ENCODE measurements at regions not wholly inside any gene's neighbourhood (a gene's known extent, or its start where the extent isn't known, plus 50 kb on each side); places are given as distances from the start of the nearest gene placed in this dataset.
A peak's percentile ranks its signal among the peaks of the same experiment; 100 is the strongest.

DNA sequence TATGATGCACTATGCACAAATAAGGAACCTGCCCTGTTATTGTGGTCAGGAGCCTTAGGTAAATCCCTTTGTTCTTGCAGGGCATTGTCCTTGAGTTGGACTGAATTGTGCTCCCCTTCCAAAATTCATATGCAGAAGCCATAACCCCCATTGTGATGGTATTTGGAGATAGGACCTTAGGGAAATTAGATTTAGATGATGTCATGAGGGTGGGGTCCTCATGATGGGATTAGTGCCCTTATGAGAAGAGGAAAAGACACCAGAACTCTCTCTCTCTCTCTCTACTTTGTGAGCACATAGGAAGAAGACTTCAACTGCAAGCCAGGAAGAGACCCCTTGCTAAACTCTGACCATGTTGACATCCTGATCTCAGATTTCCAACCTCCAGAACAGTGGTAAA lies 268.0 kb downstream of the LRFN2 start:
- Histone ChIP-seq H3K27me3 (ENCODE audit: control insufficient read depth in 1 of 2, insufficient read depth in 2 of 2, low read length in 2 of 2) (peaks cover 0 to 7% of the 10 kb centered on the region in 2 donors), H3K9me3 (ENCODE audit: control insufficient read depth in 2 of 2, insufficient read depth in 1 of 2, low read depth in 1 of 2, low read length in 1 of 2) (peaks cover 0 to 4% of the 10 kb centered on the region in 2 donors), H3K27ac (ENCODE audit: low read depth in 2 of 2, low read length in 1 of 2) (no peak overlapping the region), H3K4me3 (ENCODE audit: low read depth in 1 of 2, low read length in 2 of 2) (no peak overlapping the region), H3K4me1 (ENCODE audit: control insufficient read depth in 2 of 2, insufficient read depth in 2 of 2, low read length in 1 of 2) (no peaks in the 10 kb centered on the region), H3K36me3 (ENCODE audit: control insufficient read depth in 2 of 2, insufficient read depth in 2 of 2, low read length in 1 of 2) (no peaks in the 10 kb centered on the region)

DNA sequence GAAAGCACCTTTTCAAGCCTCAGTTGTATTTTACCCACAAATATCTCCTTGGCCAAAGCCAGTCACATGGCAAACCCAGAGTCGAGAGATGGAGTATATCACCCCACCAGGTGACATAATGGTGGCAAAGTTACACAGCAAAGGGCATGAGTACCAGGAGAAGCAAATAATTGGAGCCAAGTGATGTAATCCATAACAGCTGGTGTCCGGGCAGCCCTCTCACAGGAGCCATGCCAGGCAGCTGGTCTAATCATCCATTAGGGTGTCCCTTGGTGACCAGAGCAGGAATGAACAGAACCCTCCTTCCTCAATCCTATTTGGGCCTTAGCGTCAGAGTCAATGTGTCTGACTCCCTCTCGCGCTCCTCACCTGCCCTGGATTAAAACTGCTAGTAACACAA lies 272.1 kb downstream of the LRFN2 start:
- no peak overlapping the region for H3K27ac ChIP-seq (ENCODE audit: low read depth in 2 of 2, low read length in 1 of 2)
- H3K4me3 ChIP-seq (ENCODE audit: low read depth in 1 of 2, low read length in 2 of 2) = no peak overlapping the region
- peaks cover 0 to 7% of the 10 kb centered on the region in 2 donors for H3K27me3 ChIP-seq (ENCODE audit: control insufficient read depth in 1 of 2, insufficient read depth in 2 of 2, low read length in 2 of 2)
- H3K36me3 ChIP-seq (ENCODE audit: control insufficient read depth in 2 of 2, insufficient read depth in 2 of 2, low read length in 1 of 2) = no peaks in the 10 kb centered on the region
- WGBS, 2 donors = 90 to 92% methylated on average over 5 of the region's 5 CpGs
- peaks cover 0 to 4% of the 10 kb centered on the region in 2 donors for H3K9me3 ChIP-seq (ENCODE audit: control insufficient read depth in 2 of 2, insufficient read depth in 1 of 2, low read depth in 1 of 2, low read length in 1 of 2)
- H3K4me1 ChIP-seq (ENCODE audit: control insufficient read depth in 2 of 2, insufficient read depth in 2 of 2, low read length in 1 of 2) = peaks cover 0 to 2% of the 10 kb centered on the region in 2 donors

DNA sequence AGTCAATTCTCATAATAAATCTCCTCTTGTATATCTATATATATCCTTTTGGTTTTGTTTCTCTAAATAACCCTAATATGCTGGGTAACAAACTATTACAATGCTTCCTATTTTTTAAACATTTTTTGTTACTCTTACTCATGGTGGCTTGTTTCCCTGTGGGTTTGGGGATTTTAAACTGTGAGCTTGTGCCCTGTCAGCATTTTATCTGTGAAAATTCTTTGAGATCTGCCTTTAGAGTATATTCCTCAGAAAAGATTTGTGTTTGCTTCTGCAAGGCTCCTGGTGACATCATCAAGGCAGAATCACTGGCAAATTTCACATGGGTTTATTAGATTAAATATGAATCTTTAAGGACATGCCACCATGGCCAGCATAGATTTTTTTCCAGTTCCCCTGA lies 273.6 kb downstream of the LRFN2 start:
- Histone ChIP-seq H3K27ac (ENCODE audit: low read depth in 2 of 2, low read length in 1 of 2) (no peak overlapping the region), H3K36me3 (ENCODE audit: control insufficient read depth in 2 of 2, insufficient read depth in 2 of 2, low read length in 1 of 2) (no peaks in the 10 kb centered on the region), H3K4me1 (ENCODE audit: control insufficient read depth in 2 of 2, insufficient read depth in 2 of 2, low read length in 1 of 2) (peaks cover 0 to 2% of the 10 kb centered on the region in 2 donors), H3K9me3 (ENCODE audit: control insufficient read depth in 2 of 2, insufficient read depth in 1 of 2, low read depth in 1 of 2, low read length in 1 of 2) (no peaks in the 10 kb centered on the region), H3K4me3 (ENCODE audit: low read depth in 1 of 2, low read length in 2 of 2) (no peak overlapping the region), H3K27me3 (ENCODE audit: control insufficient read depth in 1 of 2, insufficient read depth in 2 of 2, low read length in 2 of 2) (peaks cover 0 to 4% of the 10 kb centered on the region in 2 donors)

DNA sequence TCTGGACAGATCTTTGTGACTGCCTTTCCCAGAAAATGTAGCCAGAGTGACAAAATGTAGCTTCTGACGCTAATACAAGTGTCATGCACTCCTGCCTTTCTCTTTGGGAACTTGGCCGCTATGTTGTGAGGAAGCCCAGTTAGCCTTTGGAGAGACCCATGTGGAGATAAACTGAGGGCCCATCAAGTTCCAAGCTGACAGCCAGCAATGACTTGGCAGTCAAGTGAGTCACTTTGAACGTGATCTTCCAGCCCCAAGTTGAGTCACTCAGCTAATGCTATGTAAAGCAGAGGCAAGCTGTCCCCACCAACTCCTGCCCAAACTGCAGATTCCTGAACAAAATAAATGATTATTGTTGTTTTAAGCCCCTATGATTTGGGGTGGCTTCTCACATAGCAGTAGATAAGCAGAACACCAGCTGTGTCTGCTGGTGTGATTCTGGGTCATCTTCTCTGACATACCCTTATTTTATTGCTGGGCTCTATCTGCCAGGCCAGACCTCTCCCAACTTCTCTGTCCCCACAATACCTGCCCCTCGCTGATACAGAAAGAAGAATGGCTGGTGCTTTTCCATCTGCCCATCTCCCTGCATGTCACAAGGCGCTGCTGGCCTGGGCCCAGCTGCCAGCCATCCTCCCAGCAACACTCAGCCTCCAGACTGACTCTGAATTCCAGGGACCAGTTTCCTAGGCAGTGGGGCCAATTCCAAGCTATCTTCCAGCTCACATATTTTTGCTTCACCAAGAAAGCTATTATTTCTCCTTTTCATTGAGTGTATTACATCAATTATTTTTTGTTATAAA lies 274.8 kb downstream of the LRFN2 start:
- Histone ChIP-seq H3K4me3 (ENCODE audit: low read depth in 1 of 2, low read length in 2 of 2) (no peak overlapping the region), H3K4me1 (ENCODE audit: control insufficient read depth in 2 of 2, insufficient read depth in 2 of 2, low read length in 1 of 2) (peaks cover 3 to 5% of the 10 kb centered on the region in 2 donors), H3K27me3 (ENCODE audit: control insufficient read depth in 1 of 2, insufficient read depth in 2 of 2, low read length in 2 of 2) (no peaks in the 10 kb centered on the region), H3K27ac (ENCODE audit: low read depth in 2 of 2, low read length in 1 of 2) (no peak overlapping the region), H3K36me3 (ENCODE audit: control insufficient read depth in 2 of 2, insufficient read depth in 2 of 2, low read length in 1 of 2) (no peaks in the 10 kb centered on the region), H3K9me3 (ENCODE audit: control insufficient read depth in 2 of 2, insufficient read depth in 1 of 2, low read depth in 1 of 2, low read length in 1 of 2) (no peaks in the 10 kb centered on the region)
- 73 to 78% methylated on average over 5 of the region's 5 CpGs for WGBS, 2 donors

GRCh38 chr6:40308533-40309306 lies 278.4 kb downstream of the LRFN2 start:
- H3K36me3 ChIP-seq (ENCODE audit: control insufficient read depth in 2 of 2, insufficient read depth in 2 of 2, low read length in 1 of 2) = no peaks in the 10 kb centered on the region
- WGBS, 2 donors = 7 to 14% methylated on average over 12 of the region's 12 CpGs
- peaks cover 3 to 5% of the 10 kb centered on the region in 2 donors for H3K4me1 ChIP-seq (ENCODE audit: control insufficient read depth in 2 of 2, insufficient read depth in 2 of 2, low read length in 1 of 2)
- peaks cover 0 to 3% of the 10 kb centered on the region in 2 donors for H3K9me3 ChIP-seq (ENCODE audit: control insufficient read depth in 2 of 2, insufficient read depth in 1 of 2, low read depth in 1 of 2, low read length in 1 of 2)
- H3K4me3 ChIP-seq (ENCODE audit: low read depth in 1 of 2, low read length in 2 of 2) = no peak overlapping the region
- no peaks in the 10 kb centered on the region for H3K27me3 ChIP-seq (ENCODE audit: control insufficient read depth in 1 of 2, insufficient read depth in 2 of 2, low read length in 2 of 2)
- H3K27ac ChIP-seq (ENCODE audit: low read depth in 2 of 2, low read length in 1 of 2) = peak overlapping the region; percentile 42 to 54

GRCh38 chr6:40307712-40308111 lies 279.5 kb downstream of the LRFN2 start:
- 49 to 53% methylated on average over 5 of the region's 5 CpGs for WGBS, 2 donors
- H3K9me3 ChIP-seq (ENCODE audit: control insufficient read depth in 2 of 2, insufficient read depth in 1 of 2, low read depth in 1 of 2, low read length in 1 of 2) = peaks cover 0 to 3% of the 10 kb centered on the region in 2 donors
- no peaks in the 10 kb centered on the region for H3K27me3 ChIP-seq (ENCODE audit: control insufficient read depth in 1 of 2, insufficient read depth in 2 of 2, low read length in 2 of 2)
- no peak overlapping the region for H3K4me3 ChIP-seq (ENCODE audit: low read depth in 1 of 2, low read length in 2 of 2)
- H3K36me3 ChIP-seq (ENCODE audit: control insufficient read depth in 2 of 2, insufficient read depth in 2 of 2, low read length in 1 of 2) = no peaks in the 10 kb centered on the region
- peak overlapping the region; percentile 42 to 54 for H3K27ac ChIP-seq (ENCODE audit: low read depth in 2 of 2, low read length in 1 of 2)
- H3K4me1 ChIP-seq (ENCODE audit: control insufficient read depth in 2 of 2, insufficient read depth in 2 of 2, low read length in 1 of 2) = peaks cover 3 to 5% of the 10 kb centered on the region in 2 donors

- Histone ChIP-seq H3K9me3 (ENCODE audit: control insufficient read depth in 2 of 2, insufficient read depth in 1 of 2, low read depth in 1 of 2, low read length in 1 of 2) (peaks cover 3% of the 10 kb centered on the region in 2 donors), H3K36me3 (ENCODE audit: control insufficient read depth in 2 of 2, insufficient read depth in 2 of 2, low read length in 1 of 2) (no peaks in the 10 kb centered on the region)
- 84 to 85% methylated on average over 8 of the region's 8 CpGs for WGBS, 2 donors
These were observed 284.2 kb downstream of the LRFN2 start for GRCh38 chr6:40302856-40303454.

DNA sequence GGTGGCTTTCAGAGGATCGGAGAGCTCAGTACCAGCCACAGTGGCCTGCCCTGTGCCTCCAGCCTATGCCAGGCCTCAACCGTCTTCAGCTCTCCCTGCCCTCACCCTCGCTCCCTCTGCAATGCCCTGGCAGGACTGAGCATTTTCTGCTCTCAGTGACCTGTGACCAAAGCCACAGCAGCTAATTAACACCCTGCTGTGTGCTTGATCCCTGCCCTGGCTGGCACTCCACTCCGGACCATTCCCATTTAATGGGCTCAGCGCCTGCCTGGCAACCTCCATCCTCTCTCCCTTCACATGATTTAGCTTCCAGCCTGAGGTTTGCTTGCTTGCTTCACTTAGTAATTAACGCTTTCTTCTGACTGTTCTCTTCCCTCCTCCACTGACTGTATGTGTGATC lies 287.5 kb downstream of the LRFN2 start:
- no peaks in the 10 kb centered on the region for H3K36me3 ChIP-seq (ENCODE audit: control insufficient read depth in 2 of 2, insufficient read depth in 2 of 2, low read length in 1 of 2)
- WGBS, 2 donors = 85 to 88% methylated on average over 6 of the region's 6 CpGs

More at GRCh38 chr6:40302856-40303454, 284.2 kb downstream of the LRFN2 start:
- Histone ChIP-seq H3K4me1 (ENCODE audit: control insufficient read depth in 2 of 2, insufficient read depth in 2 of 2, low read length in 1 of 2) (peaks cover 0 to 2% of the 10 kb centered on the region in 2 donors), H3K27ac (ENCODE audit: low read depth in 2 of 2, low read length in 1 of 2) (no peak overlapping the region), H3K27me3 (ENCODE audit: control insufficient read depth in 1 of 2, insufficient read depth in 2 of 2, low read length in 2 of 2) (no peaks in the 10 kb centered on the region), H3K4me3 (ENCODE audit: low read depth in 1 of 2, low read length in 2 of 2) (no peak overlapping the region)

DNA sequence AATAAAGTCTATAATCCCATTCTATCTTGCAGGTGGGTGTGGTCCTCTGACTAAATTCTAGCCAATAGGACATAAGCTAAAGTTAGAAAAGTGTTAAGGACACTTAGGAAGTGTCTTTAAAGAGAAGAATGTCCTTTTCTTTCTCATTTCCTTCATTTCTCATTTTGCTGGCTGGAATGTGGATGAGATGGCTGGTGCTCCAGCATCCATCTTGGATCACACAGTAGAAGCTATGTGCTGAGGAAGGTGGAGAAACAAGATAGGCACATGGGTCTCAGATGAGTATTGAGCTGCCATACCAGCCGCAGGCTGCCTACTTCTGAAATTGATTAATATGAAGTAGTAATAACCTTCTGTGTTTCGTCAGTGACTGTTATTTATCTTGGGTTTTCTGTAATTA lies 289.0 kb downstream of the LRFN2 start:
- H3K27me3 ChIP-seq (ENCODE audit: control insufficient read depth in 1 of 2, insufficient read depth in 2 of 2, low read length in 2 of 2) = no peaks in the 10 kb centered on the region
- H3K4me3 ChIP-seq (ENCODE audit: low read depth in 1 of 2, low read length in 2 of 2) = no peak overlapping the region
- H3K36me3 ChIP-seq (ENCODE audit: control insufficient read depth in 2 of 2, insufficient read depth in 2 of 2, low read length in 1 of 2) = no peaks in the 10 kb centered on the region
- H3K9me3 ChIP-seq (ENCODE audit: control insufficient read depth in 2 of 2, insufficient read depth in 1 of 2, low read depth in 1 of 2, low read length in 1 of 2) = peaks cover 0 to 6% of the 10 kb centered on the region in 2 donors
- no peak overlapping the region for H3K27ac ChIP-seq (ENCODE audit: low read depth in 2 of 2, low read length in 1 of 2)
- H3K4me1 ChIP-seq (ENCODE audit: control insufficient read depth in 2 of 2, insufficient read depth in 2 of 2, low read length in 1 of 2) = peaks cover 2 to 5% of the 10 kb centered on the region in 2 donors
- WGBS, 2 donors = 95 to 96% methylated on average over 2 of the region's 2 CpGs

More for the DNA sequence above, 287.5 kb downstream of the LRFN2 start:
- Histone ChIP-seq H3K9me3 (ENCODE audit: control insufficient read depth in 2 of 2, insufficient read depth in 1 of 2, low read depth in 1 of 2, low read length in 1 of 2) (peaks cover 0 to 4% of the 10 kb centered on the region in 2 donors), H3K27ac (ENCODE audit: low read depth in 2 of 2, low read length in 1 of 2) (no peak overlapping the region), H3K4me3 (ENCODE audit: low read depth in 1 of 2, low read length in 2 of 2) (no peak overlapping the region), H3K27me3 (ENCODE audit: control insufficient read depth in 1 of 2, insufficient read depth in 2 of 2, low read length in 2 of 2) (no peaks in the 10 kb centered on the region), H3K4me1 (ENCODE audit: control insufficient read depth in 2 of 2, insufficient read depth in 2 of 2, low read length in 1 of 2) (peaks cover 0 to 2% of the 10 kb centered on the region in 2 donors)
